IMR-90 (cell line): ENCODE measurements at regions not wholly inside any gene's neighbourhood (a gene's known extent, or its start where the extent isn't known, plus 50 kb on each side); places are given as distances from the start of the nearest gene placed in this dataset.
A peak's percentile ranks its signal among the peaks of the same experiment; 100 is the strongest.

Experiments used
- ATAC-seq: fragments of 200-7000 bp; cut with Tn5 transposase; 2 replicates; pipeline ENCODE4 v1.9.1; 2020; ENCODE audit warnings: low read depth, mild to moderate bottlenecking, moderate library complexity
- BruUV-seq: library from RNA; stranded (reverse); fragments of 400-500 nt; replicated peaks from 2 replicates; lab custom pipeline; 2021; lab: Mats Ljungman, UMichigan
- CTCF ChIA-PET: fragments of 300-600 bp; formaldehyde crosslinking; extraction: SDS; loops from one replicate; lab custom pipeline; 2021; ENCODE audit warnings: antibody characterized with exemption; lab: Yijun Ruan, JAX
- POLR2A ChIA-PET: fragments of 300-600 bp; sonication (Branson Sonifier 250); formaldehyde crosslinking; loops from one replicate; lab custom pipeline; 2022; ENCODE audit warnings: antibody characterized with exemption; ENCODE audit not compliant: unreplicated experiment; lab: Charles Lee
- DNase-seq: peaks from one replicate; pipeline ENCODE4 v3.0.0; 2013
- H2AFZ ChIP-seq: replicated peaks from 2 replicates; pipeline ENCODE3; 2013; ENCODE audit warnings: low read length, mild to moderate bottlenecking; ENCODE audit not compliant: poor library complexity
- H2AK5ac ChIP-seq: 2 replicates; pipeline ENCODE4 v1.6.1; 2013; ENCODE audit warnings: low read depth, low read length, inconsistent platforms
- H2AK9ac ChIP-seq: replicated peaks from 2 replicates; pipeline ENCODE3; 2013; ENCODE audit warnings: mild to moderate bottlenecking, low read depth, low read length, moderate library complexity; ENCODE audit not compliant: poor library complexity
- H2BK120ac ChIP-seq: 2 replicates; pipeline ENCODE4 v1.6.1; 2013; ENCODE audit warnings: low read depth, low read length, inconsistent platforms
- H2BK15ac ChIP-seq: 3 replicates; pipeline ENCODE4 v1.6.1; 2013; ENCODE audit warnings: low read depth, low read length, inconsistent platforms
- H2BK20ac ChIP-seq: 2 replicates; pipeline ENCODE4 v1.6.1; 2013; ENCODE audit warnings: low read depth, mild to moderate bottlenecking, inconsistent platforms, low read length, moderate library complexity
- H2BK5ac ChIP-seq: 2 replicates; pipeline ENCODE4 v1.6.1; 2013; ENCODE audit warnings: mild to moderate bottlenecking, low read depth, low read length, inconsistent platforms; ENCODE audit not compliant: poor library complexity, severe bottlenecking
- H3K14ac ChIP-seq: replicated peaks from 2 replicates; pipeline ENCODE4 v1.6.1; 2013; ENCODE audit warnings: low read depth, low read length, inconsistent platforms
- H3K18ac ChIP-seq: 2 replicates; pipeline ENCODE4 v1.6.1; 2013; ENCODE audit warnings: low read depth, low read length, control low read depth
- H3K23ac ChIP-seq: 2 replicates; pipeline ENCODE4 v1.6.1; 2013; ENCODE audit warnings: low read depth, low read length, inconsistent platforms
- H3K27ac ChIP-seq: 2 replicates; pipeline ENCODE4 v1.5.1; 2013; ENCODE audit warnings: mild to moderate bottlenecking, control low read depth, low read length; ENCODE audit not compliant: insufficient read depth
- H3K27me3 ChIP-seq: 2 replicates; pipeline ENCODE4 v1.6.1; 2013; ENCODE audit warnings: low read length; ENCODE audit not compliant: control insufficient read depth, insufficient read depth
- H3K36me3 ChIP-seq: 2 replicates; pipeline ENCODE4 v1.6.1; 2013; ENCODE audit warnings: low read length, mixed read lengths; ENCODE audit not compliant: control insufficient read depth, insufficient read depth
- H3K4ac ChIP-seq: 2 replicates; pipeline ENCODE4 v1.6.1; 2013; ENCODE audit warnings: low read depth, low read length, inconsistent platforms
- H3K4me1 ChIP-seq: 2 replicates; pipeline ENCODE4 v1.6.1; 2013; ENCODE audit warnings: low read length, mixed read lengths; ENCODE audit not compliant: control insufficient read depth, insufficient read depth
- H3K4me2 ChIP-seq: 2 replicates; pipeline ENCODE4 v1.6.1; 2013; ENCODE audit warnings: low read depth, mild to moderate bottlenecking, control low read depth, low read length, moderate library complexity
- H3K4me3 ChIP-seq: 2 replicates; pipeline ENCODE4 v1.5.1; 2013; ENCODE audit warnings: low read depth, mild to moderate bottlenecking, control low read depth, low read length, moderate library complexity; ENCODE audit not compliant: insufficient read depth
- H3K56ac ChIP-seq: 2 replicates; pipeline ENCODE4 v1.6.1; 2013; ENCODE audit warnings: low read length, inconsistent platforms; ENCODE audit not compliant: insufficient read depth; ENCODE audit errors: extremely low read depth
- H3K79me1 ChIP-seq, 2 experiments: 2 replicates each; pipeline ENCODE4 v1.6.1; 2013; ENCODE audit warnings: low read length in 2 of 2, inconsistent platforms in 1 of 2, low read depth in 1 of 2
- H3K9ac ChIP-seq: 2 replicates; pipeline ENCODE4 v1.6.1; 2013; ENCODE audit warnings: low read depth, low read length, control low read depth
- H3K9me1 ChIP-seq: 2 replicates; pipeline ENCODE4 v1.6.1; 2013; ENCODE audit warnings: low read length, inconsistent platforms; ENCODE audit not compliant: insufficient read depth
- H3K9me3 ChIP-seq: 2 replicates; pipeline ENCODE4 v1.6.1; 2013; ENCODE audit warnings: low read length; ENCODE audit not compliant: control insufficient read depth, insufficient read depth
- H4K20me1 ChIP-seq: 2 replicates; pipeline ENCODE4 v1.6.1; 2013; ENCODE audit warnings: low read length, inconsistent platforms; ENCODE audit not compliant: insufficient read depth
- H4K5ac ChIP-seq: 2 replicates; pipeline ENCODE4 v1.6.1; 2013; ENCODE audit warnings: mild to moderate bottlenecking, low read depth, low read length, control low read depth
- H4K8ac ChIP-seq, 2 experiments: 2 replicates each; pipeline ENCODE4 v1.6.1; 2013; ENCODE audit warnings: low read depth in 2 of 2, low read length in 2 of 2, control low read depth in 1 of 2, inconsistent platforms in 1 of 2
- H4K91ac ChIP-seq: 2 replicates; pipeline ENCODE4 v1.6.1; 2013; ENCODE audit warnings: low read depth, low read length, inconsistent platforms; ENCODE audit not compliant: insufficient read depth
- BHLHE40 ChIP-seq: fragments of 150-350 bp; IDR thresholded peaks from 2 replicates; pipeline ENCODE4 v1.6.1; 2016; ENCODE audit warnings: mild to moderate bottlenecking, low read depth, low read length
- CEBPB ChIP-seq: IDR thresholded peaks from 2 replicates; pipeline ENCODE4 v1.6.1; 2012; ENCODE audit warnings: low read depth, low read length, improper control_type of control experiment
- CHD1 ChIP-seq: IDR thresholded peaks from 2 replicates; pipeline ENCODE4 v1.6.1; 2012; ENCODE audit warnings: low read depth, low read length, improper control_type of control experiment
- FOS ChIP-seq: fragments of 150-350 bp; IDR thresholded peaks from 2 replicates; pipeline ENCODE4 v1.6.1; 2016; ENCODE audit warnings: low read depth, low read length
- MAFK ChIP-seq: IDR thresholded peaks from 2 replicates; pipeline ENCODE4 v1.6.1; 2012; ENCODE audit warnings: low read depth, low read length, improper control_type of control experiment
- MAZ ChIP-seq: IDR thresholded peaks from 2 replicates; pipeline ENCODE4 v1.6.1; 2012; ENCODE audit warnings: low read depth, mild to moderate bottlenecking, low read length, improper control_type of control experiment, moderate library complexity, borderline replicate concordance
- MXI1 ChIP-seq: IDR thresholded peaks from 2 replicates; pipeline ENCODE4 v1.6.1; 2012; ENCODE audit warnings: low read depth, mild to moderate bottlenecking, low read length, moderate library complexity, borderline replicate concordance
- POLR2A ChIP-seq: IDR thresholded peaks from 2 replicates; pipeline ENCODE4 v1.6.1; 2012; ENCODE audit warnings: mild to moderate bottlenecking, low read depth, low read length
- RAD21 ChIP-seq: IDR thresholded peaks from 2 replicates; pipeline ENCODE4 v1.6.1; 2012; ENCODE audit warnings: low read length, improper control_type of control experiment
- RCOR1 ChIP-seq: IDR thresholded peaks from 2 replicates; pipeline ENCODE4 v1.6.1; 2012; ENCODE audit warnings: mild to moderate bottlenecking, low read length, improper control_type of control experiment; ENCODE audit not compliant: insufficient replicate concordance
- SMC3 ChIP-seq: fragments of 150-350 bp; IDR thresholded peaks from 2 replicates; pipeline ENCODE4 v1.6.1; 2016; ENCODE audit warnings: low read depth, mild to moderate bottlenecking, antibody characterized with exemption, low read length, moderate library complexity
- WGBS, 2 experiments: methylation state at CpG; one replicate each; pipeline versions ENCODE4 v1.1.5 to v1.1.7; 2013; ENCODE audit warnings: missing lambda C conversion rate in 2 of 2; ENCODE audit not compliant: insufficient read length in 1 of 2; ENCODE audit errors: extremely low coverage in 2 of 2; 5-methylcytosine and 5-hydroxymethylcytosine counted together
- dilution Hi-C: fragments of 300-500 bp; cut with HindIII; formaldehyde crosslinking; loops from one replicate; pipeline ENCODE4 v1.14.3; 2018; ENCODE audit warnings: low sequenced_read_pairs; ENCODE audit not compliant: unreplicated experiment
- in situ Hi-C: fragments of 300-500 bp; cut with MboI; formaldehyde crosslinking; loops from 3 replicates; pipeline ENCODE4 v1.14.3; 2019; ENCODE audit warnings: low sequenced_read_pairs, inconsistent platforms, mixed read lengths
- intact Hi-C: fragments of 100-400 bp; cut with micrococcal nuclease; formaldehyde crosslinking; loops from 2 replicates; pipeline ENCODE4 v1.10.0; 2022
- TF ChIP-seq, protein P1 (sequence below): conservative IDR thresholded peaks from 2 replicates; pipeline ENCODE4 v1.5.1; 2012; ENCODE audit warnings: mild to moderate bottlenecking, low read depth, low read length, improper control_type of control experiment
- TF ChIP-seq, protein P2 (sequence below): fragments of 150-350 bp; IDR thresholded peaks from 2 replicates; pipeline ENCODE4 v1.6.1; 2016; ENCODE audit warnings: low read depth, mild to moderate bottlenecking, low read length, moderate library complexity, borderline replicate concordance
- TF ChIP-seq, protein P3 (sequence below): fragments of 150-350 bp; IDR thresholded peaks from 2 replicates; pipeline ENCODE4 v1.6.1; 2017; ENCODE audit warnings: mild to moderate bottlenecking, antibody characterized with exemption, low read length, low read depth

DNA sequence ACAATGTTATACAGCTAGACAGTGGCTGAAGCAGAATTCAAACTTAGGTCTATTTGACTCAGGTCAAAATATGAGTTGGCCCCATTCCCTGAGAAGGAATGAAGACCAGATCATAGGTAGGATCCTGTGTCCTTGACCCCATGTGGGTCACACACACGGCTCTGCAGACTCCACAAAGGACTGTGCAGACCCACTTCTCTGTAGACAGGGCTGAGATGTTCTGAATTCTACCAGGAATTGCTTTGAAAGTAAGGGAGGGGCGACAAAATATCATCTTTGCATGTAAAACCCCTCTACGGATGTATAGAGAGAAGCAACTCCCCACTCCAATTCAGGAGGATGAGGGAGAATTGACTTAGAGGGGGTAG is 62.3 kb upstream of the CTIF start:
- Histone ChIP-seq H4K5ac (no peak overlapping the region), H2AFZ (no peak overlapping the region), H2BK5ac (no peak overlapping the region), H3K4me2 (no peak overlapping the region), H2AK5ac (no peak overlapping the region), H2BK120ac (peak overlapping the region; percentile 17; the same call in 1 of the 2 replicates), H3K14ac (no peak overlapping the region), H3K56ac (no peak overlapping the region), H3K79me1 (peaks cover 0 to 3% of the 10 kb centered on the region in 2 experiments; a peak in 2 of 4 replicates), H3K9me1 (no peaks in the 10 kb centered on the region), H2BK20ac (0 out of 2 replicates have a peak overlapping the region, but pooled peaks have one; percentile 3), H4K8ac (no peak overlapping the region), H3K23ac (0 out of 2 replicates have a peak overlapping the region, but pooled peaks have one; percentile 40), H2AK9ac (no peak overlapping the region), H3K4ac (no peak overlapping the region; the same call in 1 of the 2 replicates), H3K27ac (no peak overlapping the region), H4K20me1 (no peaks in the 10 kb centered on the region), H3K4me3 (no peak overlapping the region), H4K91ac (0 out of 2 replicates have a peak overlapping the region, but pooled peaks have one; percentile 19), H3K18ac (no peak overlapping the region), H2BK15ac (no peak overlapping the region), H3K36me3 (no peaks in the 10 kb centered on the region), H3K4me1 (no peaks in the 10 kb centered on the region), H3K9ac (no peak overlapping the region), H3K9me3 (peaks cover 11% of the 10 kb centered on the region), H3K27me3 (peaks cover 11% of the 10 kb centered on the region)
- in situ Hi-C loops (loop anchor here (5.0 to 25.0 kb wide), 2 partner anchors 186 to 761 kb away; no protein-coding TSS in a partner anchor), dilution Hi-C loops (no loop called here), intact Hi-C loops (loop anchor here (1.0 to 5.0 kb wide), 5 partner anchors 131 to 766 kb away; no protein-coding TSS in a partner anchor)
- ChIA-PET POLR2A (no interaction called here), CTCF (interaction anchor here (0.7 to 2.1 kb wide), 10 partner anchors 9 to 187 kb away, joined by 3 to 17 read pairs (median 5); no protein-coding TSS in a partner anchor)
- TF ChIP-seq BHLHE40: no peak
- TF ChIP-seq, protein P1, sequence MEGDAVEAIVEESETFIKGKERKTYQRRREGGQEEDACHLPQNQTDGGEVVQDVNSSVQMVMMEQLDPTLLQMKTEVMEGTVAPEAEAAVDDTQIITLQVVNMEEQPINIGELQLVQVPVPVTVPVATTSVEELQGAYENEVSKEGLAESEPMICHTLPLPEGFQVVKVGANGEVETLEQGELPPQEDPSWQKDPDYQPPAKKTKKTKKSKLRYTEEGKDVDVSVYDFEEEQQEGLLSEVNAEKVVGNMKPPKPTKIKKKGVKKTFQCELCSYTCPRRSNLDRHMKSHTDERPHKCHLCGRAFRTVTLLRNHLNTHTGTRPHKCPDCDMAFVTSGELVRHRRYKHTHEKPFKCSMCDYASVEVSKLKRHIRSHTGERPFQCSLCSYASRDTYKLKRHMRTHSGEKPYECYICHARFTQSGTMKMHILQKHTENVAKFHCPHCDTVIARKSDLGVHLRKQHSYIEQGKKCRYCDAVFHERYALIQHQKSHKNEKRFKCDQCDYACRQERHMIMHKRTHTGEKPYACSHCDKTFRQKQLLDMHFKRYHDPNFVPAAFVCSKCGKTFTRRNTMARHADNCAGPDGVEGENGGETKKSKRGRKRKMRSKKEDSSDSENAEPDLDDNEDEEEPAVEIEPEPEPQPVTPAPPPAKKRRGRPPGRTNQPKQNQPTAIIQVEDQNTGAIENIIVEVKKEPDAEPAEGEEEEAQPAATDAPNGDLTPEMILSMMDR: no peak
- TF ChIP-seq, protein P2, sequence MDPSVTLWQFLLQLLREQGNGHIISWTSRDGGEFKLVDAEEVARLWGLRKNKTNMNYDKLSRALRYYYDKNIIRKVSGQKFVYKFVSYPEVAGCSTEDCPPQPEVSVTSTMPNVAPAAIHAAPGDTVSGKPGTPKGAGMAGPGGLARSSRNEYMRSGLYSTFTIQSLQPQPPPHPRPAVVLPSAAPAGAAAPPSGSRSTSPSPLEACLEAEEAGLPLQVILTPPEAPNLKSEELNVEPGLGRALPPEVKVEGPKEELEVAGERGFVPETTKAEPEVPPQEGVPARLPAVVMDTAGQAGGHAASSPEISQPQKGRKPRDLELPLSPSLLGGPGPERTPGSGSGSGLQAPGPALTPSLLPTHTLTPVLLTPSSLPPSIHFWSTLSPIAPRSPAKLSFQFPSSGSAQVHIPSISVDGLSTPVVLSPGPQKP: no peak
- no peak for TF ChIP-seq RCOR1
- no peak for TF ChIP-seq POLR2A
- no peak for TF ChIP-seq MAZ
- TF ChIP-seq, protein P3, sequence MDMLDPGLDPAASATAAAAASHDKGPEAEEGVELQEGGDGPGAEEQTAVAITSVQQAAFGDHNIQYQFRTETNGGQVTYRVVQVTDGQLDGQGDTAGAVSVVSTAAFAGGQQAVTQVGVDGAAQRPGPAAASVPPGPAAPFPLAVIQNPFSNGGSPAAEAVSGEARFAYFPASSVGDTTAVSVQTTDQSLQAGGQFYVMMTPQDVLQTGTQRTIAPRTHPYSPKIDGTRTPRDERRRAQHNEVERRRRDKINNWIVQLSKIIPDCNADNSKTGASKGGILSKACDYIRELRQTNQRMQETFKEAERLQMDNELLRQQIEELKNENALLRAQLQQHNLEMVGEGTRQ: no peak
- TF ChIP-seq FOS: no peak
- no peak for TF ChIP-seq MXI1
- no peak for TF ChIP-seq RAD21
- TF ChIP-seq CHD1: no peak
- TF ChIP-seq SMC3: no peak
- no peak for TF ChIP-seq CEBPB
- no peak for TF ChIP-seq MAFK
- no CpG with 5 or more reads among the region's 3 CpGs for WGBS, 2 experiments
- BruUV-seq: no TSS peak
- ATAC-seq (no peak), DNase-seq (no peak)
